Glutamatergic neuron (in vitro differentiated cells): ENCODE measurements at regions not wholly inside any gene's neighbourhood (a gene's known extent, or its start where the extent isn't known, plus 50 kb on each side); places are given as distances from the start of the nearest gene placed in this dataset.
"Not testable (repeated sequence)": the region's sequence is repeated elsewhere in the genome, so short reads cannot be mapped to it uniquely, and the experiment has no call there.

Experiments used
- DNase-seq: peaks from one replicate; pipeline ENCODE4 v3.0.0; 2022
- H3K27ac Mint-ChIP-seq: one replicate; pipeline ENCODE4 v1.8.0; 2020; ENCODE audit warnings: mild to moderate bottlenecking, mixed read lengths, inconsistent platforms; ENCODE audit not compliant: unreplicated experiment
- H3K27me3 Mint-ChIP-seq: one replicate; pipeline ENCODE4 v1.8.0; 2020; ENCODE audit warnings: mild to moderate bottlenecking, moderate library complexity, mixed read lengths, inconsistent platforms; ENCODE audit not compliant: unreplicated experiment
- H3K36me3 Mint-ChIP-seq: one replicate; pipeline ENCODE4 v1.8.0; 2020; ENCODE audit warnings: mild to moderate bottlenecking, mixed read lengths, inconsistent platforms; ENCODE audit not compliant: unreplicated experiment
- H3K4me1 Mint-ChIP-seq: one replicate; pipeline ENCODE4 v1.8.0; 2020; ENCODE audit warnings: mild to moderate bottlenecking, low read depth, mixed read lengths, inconsistent platforms; ENCODE audit not compliant: unreplicated experiment
- H3K4me3 Mint-ChIP-seq: one replicate; pipeline ENCODE4 v1.8.0; 2020; ENCODE audit warnings: mild to moderate bottlenecking, mixed read lengths, inconsistent platforms; ENCODE audit not compliant: unreplicated experiment
- H3K9me3 Mint-ChIP-seq: one replicate; pipeline ENCODE4 v1.8.0; 2020; ENCODE audit warnings: mild to moderate bottlenecking, moderate library complexity, mixed read lengths, inconsistent platforms; ENCODE audit not compliant: unreplicated experiment
- CTCF ChIP-seq: fragments of 200-600 bp; sonication (generic); IDR thresholded peaks from one replicate; pipeline ENCODE4 v1.5.0; 2021; ENCODE audit not compliant: partially characterized antibody, unreplicated experiment

DNA sequence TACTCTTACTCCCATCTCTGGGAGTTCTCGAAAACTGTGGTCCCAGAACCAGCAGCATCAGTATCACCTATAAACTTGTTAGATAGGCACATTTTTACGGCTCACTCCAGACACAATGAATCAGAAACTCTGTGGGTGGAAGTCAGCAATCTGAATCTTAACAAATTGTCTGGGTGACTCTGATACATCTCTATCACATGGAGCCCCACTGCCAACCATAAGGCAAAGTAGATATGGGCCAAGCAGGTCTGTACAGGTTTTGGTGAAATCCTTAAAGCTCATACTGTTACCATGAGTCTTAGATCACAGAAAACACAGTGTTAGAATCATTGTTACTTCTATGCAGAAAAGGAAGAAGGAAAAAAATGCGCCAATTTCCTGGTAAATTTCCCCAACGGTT is 122.5 kb upstream of the HCCS start:
- Mint-ChIP-seq H3K4me3 (no peak overlapping the region), H3K27me3 (no peaks in the 10 kb centered on the region), H3K27ac (no peak overlapping the region), H3K36me3 (no peaks in the 10 kb centered on the region), H3K4me1 (no peaks in the 10 kb centered on the region), H3K9me3 (no peaks in the 10 kb centered on the region)
- DNase-seq, result no peak
- TF ChIP-seq CTCF, result no peak

DNA sequence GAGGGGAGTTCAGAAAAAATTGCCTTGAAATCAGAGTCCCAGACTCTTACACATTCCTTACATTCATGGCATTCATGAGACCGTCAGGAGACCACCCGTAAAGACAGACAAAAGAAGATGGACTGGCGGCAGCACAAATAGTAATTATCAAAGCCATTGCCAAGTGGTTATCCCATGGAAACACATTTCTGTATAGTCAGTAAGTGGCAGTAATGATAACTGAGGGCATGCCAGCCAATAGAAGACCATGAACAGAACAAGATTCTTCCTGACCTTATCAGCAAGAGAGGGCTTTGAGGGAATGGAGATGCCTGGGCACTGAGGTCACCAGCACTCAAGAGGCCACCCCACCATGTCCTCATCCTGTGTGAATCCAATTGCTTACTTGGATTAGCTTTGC is 121.7 kb upstream of the HCCS start:
- H3K9me3 Mint-ChIP-seq, result no peaks in the 10 kb centered on the region
- no peaks in the 10 kb centered on the region for H3K36me3 Mint-ChIP-seq
- no peaks in the 10 kb centered on the region for H3K4me1 Mint-ChIP-seq
- H3K4me3 Mint-ChIP-seq, result no peak overlapping the region
- no peaks in the 10 kb centered on the region for H3K27me3 Mint-ChIP-seq
- H3K27ac Mint-ChIP-seq, result no peak overlapping the region
- no peak for DNase-seq
- TF ChIP-seq CTCF, result no peak

DNA sequence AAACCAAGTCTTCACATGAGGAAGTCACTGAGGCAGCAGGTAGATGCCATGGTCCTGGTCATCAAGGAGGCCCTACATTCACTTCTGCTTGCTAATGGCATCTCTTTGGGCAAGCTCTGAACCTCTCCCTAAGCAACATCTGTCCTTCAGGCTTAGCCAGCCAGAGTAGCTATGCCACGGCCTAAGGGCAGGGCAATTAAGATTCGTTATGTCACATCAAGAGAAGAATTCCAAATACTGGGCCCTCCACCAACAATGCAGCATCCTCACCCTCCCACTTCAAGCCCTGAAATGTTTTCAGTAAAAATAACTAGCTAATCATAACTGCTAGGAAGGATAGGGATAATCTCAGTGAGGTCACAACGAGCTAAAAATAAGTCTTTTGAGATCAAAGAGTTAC is 120.7 kb upstream of the HCCS start:
- H3K27ac Mint-ChIP-seq, result no peak overlapping the region
- H3K4me3 Mint-ChIP-seq, result no peak overlapping the region

DNA sequence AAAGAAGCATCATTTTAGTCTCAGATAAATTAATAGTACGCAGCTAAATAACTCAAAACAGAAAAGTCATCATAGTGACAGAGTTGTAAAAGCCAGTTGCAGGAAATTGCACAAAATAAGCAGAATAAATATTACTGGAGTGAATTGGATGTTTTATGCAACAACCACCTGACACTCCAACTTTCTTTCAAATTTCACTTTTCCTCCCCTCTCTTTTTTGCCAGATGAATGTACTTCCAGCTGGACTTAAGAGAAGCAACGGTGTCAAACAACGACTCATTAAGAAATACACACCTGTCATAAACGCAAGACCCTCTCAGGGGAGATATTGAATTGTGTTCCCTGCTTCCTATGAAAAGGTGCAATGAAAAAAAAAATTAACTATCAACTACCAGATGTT is 120.2 kb upstream of the HCCS start:
- H3K4me3 Mint-ChIP-seq, result no peak overlapping the region
- TF ChIP-seq CTCF, result no peak
- no peaks in the 10 kb centered on the region for H3K4me1 Mint-ChIP-seq
- no peak overlapping the region for H3K27ac Mint-ChIP-seq
- no peaks in the 10 kb centered on the region for H3K27me3 Mint-ChIP-seq
- H3K36me3 Mint-ChIP-seq, result no peaks in the 10 kb centered on the region
- no peaks in the 10 kb centered on the region for H3K9me3 Mint-ChIP-seq
- DNase-seq, result no peak

More for the DNA sequence above, 120.7 kb upstream of the HCCS start:
- no peaks in the 10 kb centered on the region for H3K27me3 Mint-ChIP-seq
- H3K4me1 Mint-ChIP-seq, result no peaks in the 10 kb centered on the region
- TF ChIP-seq CTCF, result no peak
- H3K36me3 Mint-ChIP-seq, result no peaks in the 10 kb centered on the region
- no peaks in the 10 kb centered on the region for H3K9me3 Mint-ChIP-seq
- DNase-seq, result no peak

DNA sequence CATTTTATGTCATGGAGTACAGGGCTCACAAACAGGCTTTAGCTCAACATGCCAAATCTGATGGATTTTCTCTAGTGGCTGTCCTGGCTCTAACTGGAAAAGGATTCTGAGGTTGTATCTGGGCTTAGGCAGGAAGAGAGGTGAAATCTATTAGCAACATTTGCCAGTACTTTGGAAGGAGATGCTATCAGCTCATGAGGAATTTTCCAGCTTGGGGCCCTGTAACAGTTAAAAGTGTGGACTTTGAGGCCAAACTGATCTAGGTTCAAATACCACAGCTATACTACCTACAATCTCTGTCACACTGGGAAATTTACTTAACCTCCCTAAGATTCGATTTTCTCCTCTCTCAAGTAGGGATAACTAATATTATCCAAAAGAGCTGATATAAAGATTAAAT is 119.0 kb upstream of the HCCS start:
- H3K36me3 Mint-ChIP-seq, result no peaks in the 10 kb centered on the region
- no peak for TF ChIP-seq CTCF
- no peaks in the 10 kb centered on the region for H3K4me1 Mint-ChIP-seq
- H3K27ac Mint-ChIP-seq, result no peak overlapping the region
- H3K9me3 Mint-ChIP-seq, result no peaks in the 10 kb centered on the region
- DNase-seq, result no peak
- H3K4me3 Mint-ChIP-seq, result no peak overlapping the region
- no peaks in the 10 kb centered on the region for H3K27me3 Mint-ChIP-seq

DNA sequence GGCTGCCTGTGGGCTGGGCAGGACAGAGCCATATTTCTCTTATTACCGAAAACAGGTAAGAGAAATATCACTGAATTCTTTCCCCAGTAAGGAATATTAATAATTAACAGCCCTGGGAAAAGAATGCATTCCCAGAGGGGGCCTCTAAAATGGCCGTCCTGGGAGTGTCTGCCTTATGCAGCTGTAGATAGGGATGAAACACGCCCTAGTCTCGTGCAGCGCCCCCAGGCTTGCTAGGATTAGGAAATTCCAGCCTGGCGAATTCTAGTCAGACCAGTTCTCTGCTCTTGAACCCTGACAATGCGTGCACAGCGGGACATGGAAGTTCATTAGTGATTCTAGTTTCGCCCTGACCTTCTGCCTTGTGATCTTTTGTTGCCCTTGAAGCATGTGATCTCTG is 104.1 kb upstream of the HCCS start:
- DNase-seq, H3K4me3 Mint-ChIP-seq, H3K27ac Mint-ChIP-seq, H3K9me3 Mint-ChIP-seq, H3K27me3 Mint-ChIP-seq, H3K4me1 Mint-ChIP-seq, H3K36me3 Mint-ChIP-seq: not testable (repeated sequence)
